Neural cell (in vitro differentiated cells): ENCODE measurements at regions not wholly inside any gene's neighbourhood (a gene's known extent, or its start where the extent isn't known, plus 50 kb on each side); places are given as distances from the start of the nearest gene placed in this dataset.

Source experiments
- H2AFZ ChIP-seq: fragments of 200-600, 300-800 bp; sonication (generic), shearing (Covaris generic); 2 replicates; pipeline ENCODE4 v1.6.0; 2014; ENCODE audit warnings: low read depth, mild to moderate bottlenecking, antibody characterized with exemption, low read length, moderate library complexity
- H3F3A ChIP-seq: fragments of 200-600 bp; shearing (Covaris generic); 2 replicates; pipeline ENCODE4 v1.6.1; 2016; ENCODE audit warnings: mild to moderate bottlenecking, moderate library complexity, mixed read lengths, antibody characterized with exemption, low read length; ENCODE audit not compliant: insufficient read depth, poor library complexity, severe bottlenecking
- H3K27ac ChIP-seq: fragments of 200-600, 300-800 bp; sonication (generic), shearing (Covaris generic); 2 replicates; pipeline ENCODE4 v1.5.1; 2014; ENCODE audit warnings: mild to moderate bottlenecking, low read length, moderate library complexity
- H3K27me3 ChIP-seq: fragments of 300-800, 200-600 bp; sonication (generic), shearing (Covaris generic); 2 replicates; pipeline ENCODE4 v1.6.0; 2014; ENCODE audit warnings: mild to moderate bottlenecking, low read depth, low read length, moderate library complexity; ENCODE audit not compliant: insufficient read depth
- H3K36me3 ChIP-seq: fragments of 300-800, 200-600 bp; sonication (generic), shearing (Covaris generic); 2 replicates; pipeline ENCODE4 v1.5.1; 2014; ENCODE audit warnings: mild to moderate bottlenecking, antibody characterized with exemption, low read length, moderate library complexity; ENCODE audit not compliant: insufficient read depth
- H3K4me2 ChIP-seq: fragments of 300-800, 200-600 bp; sonication (generic), shearing (Covaris generic); 2 replicates; pipeline ENCODE4 v1.6.0; 2014; ENCODE audit warnings: mild to moderate bottlenecking, low read length
- H3K4me3 ChIP-seq: fragments of 300-800, 200-600 bp; sonication (generic), shearing (Covaris generic); 2 replicates; pipeline ENCODE4 v1.5.1; 2014; ENCODE audit warnings: mild to moderate bottlenecking, low read length, moderate library complexity
- H3K79me2 ChIP-seq: fragments of 200-600 bp; shearing (Covaris generic); replicated peaks from 2 replicates; pipeline ENCODE4 v1.6.0; 2014; ENCODE audit warnings: mild to moderate bottlenecking, low read length, moderate library complexity; ENCODE audit not compliant: insufficient read depth
- H3K9ac ChIP-seq: fragments of 300-800, 200-600 bp; sonication (generic), shearing (Covaris generic); 2 replicates; pipeline ENCODE4 v1.6.1; 2016; ENCODE audit warnings: mild to moderate bottlenecking, low read length, mixed read lengths
- H3K9me2 ChIP-seq: fragments of 200-600 bp; shearing (Covaris generic); 2 replicates; pipeline ENCODE4 v1.6.1; 2016; ENCODE audit warnings: mild to moderate bottlenecking, low read length, mixed read lengths; ENCODE audit not compliant: insufficient read depth
- H3K9me3 ChIP-seq: fragments of 200-600, 300-800 bp; sonication (generic), shearing (Covaris generic); 2 replicates; pipeline ENCODE4 v1.6.1; 2016; ENCODE audit warnings: mild to moderate bottlenecking, mixed run types, low read length, moderate library complexity, mixed read lengths
- H4K20me1 ChIP-seq: fragments of 200-600 bp; shearing (Covaris generic); 2 replicates; pipeline ENCODE4 v1.6.1; 2016; ENCODE audit warnings: mild to moderate bottlenecking, mixed run types; ENCODE audit not compliant: insufficient read depth
- CTCF ChIP-seq: fragments of 450-650 bp; IDR thresholded peaks from 2 replicates; pipeline ENCODE4 v1.5.1; 2014; ENCODE audit warnings: antibody characterized with exemption, mild to moderate bottlenecking, moderate library complexity; ENCODE audit not compliant: poor library complexity, severe bottlenecking
- EP300 ChIP-seq: fragments of 450-650 bp; conservative IDR thresholded peaks from 2 replicates; pipeline ENCODE4 v1.6.1; 2014; ENCODE audit warnings: antibody characterized with exemption, mild to moderate bottlenecking, moderate library complexity; ENCODE audit not compliant: poor library complexity, severe bottlenecking
- EZH2 ChIP-seq: fragments of 200-600, 300-800 bp; shearing (Covaris generic), sonication (generic); IDR thresholded peaks from 2 replicates; pipeline ENCODE4 v1.6.1; 2014; ENCODE audit warnings: antibody characterized with exemption, low read length, borderline replicate concordance, mild to moderate bottlenecking; ENCODE audit not compliant: insufficient read depth, poor library complexity, severe bottlenecking
- MXI1 ChIP-seq: fragments of 450-650 bp; conservative IDR thresholded peaks from 2 replicates; pipeline ENCODE4 v1.6.1; 2014; ENCODE audit warnings: antibody characterized with exemption, mild to moderate bottlenecking; ENCODE audit not compliant: poor library complexity, severe bottlenecking
- POLR2AphosphoS5 ChIP-seq: IDR thresholded peaks from 2 replicates; pipeline ENCODE4 v1.6.1; 2012
- RAD21 ChIP-seq: fragments of 450-650 bp; conservative IDR thresholded peaks from 2 replicates; pipeline ENCODE4 v1.6.1; 2014; ENCODE audit warnings: antibody characterized with exemption, mild to moderate bottlenecking, moderate library complexity
- REST ChIP-seq: IDR thresholded peaks from 2 replicates; pipeline ENCODE4 v1.6.1; 2012; ENCODE audit warnings: borderline replicate concordance
- SMC3 ChIP-seq: fragments of 450-650 bp; conservative IDR thresholded peaks from 2 replicates; pipeline ENCODE4 v1.6.1; 2014; ENCODE audit warnings: antibody characterized with exemption, mild to moderate bottlenecking, moderate library complexity; ENCODE audit not compliant: poor library complexity
- TAF1 ChIP-seq: IDR thresholded peaks from 2 replicates; pipeline ENCODE4 v1.6.1; 2012; ENCODE audit warnings: low read depth

- H3K36me3 ChIP-seq: no peaks in the 10 kb centered on the region
- no peak overlapping the region for H3K27ac ChIP-seq
- no peak overlapping the region for H3K4me3 ChIP-seq
- no peak overlapping the region for H2AFZ ChIP-seq
- no peaks in the 10 kb centered on the region for H3F3A ChIP-seq
- TF ChIP-seq EZH2 (no peak), POLR2AphosphoS5 (no peak), MXI1 (no peak), CTCF (no peak), EP300 (no peak), REST (no peak), TAF1 (no peak), RAD21 (no peak), SMC3 (no peak)
- no peaks in the 10 kb centered on the region for H3K9me2 ChIP-seq
- no peaks in the 10 kb centered on the region for H3K79me2 ChIP-seq
- H4K20me1 ChIP-seq: no peaks in the 10 kb centered on the region
- H3K9ac ChIP-seq: no peak overlapping the region
- no peaks in the 10 kb centered on the region for H3K27me3 ChIP-seq
- H3K9me3 ChIP-seq: no peaks in the 10 kb centered on the region
- no peak overlapping the region for H3K4me2 ChIP-seq
These were observed 51.6 kb upstream of the BLTP1 start for GRCh38 chr4:122100508-122100907.

GRCh38 chr4:122099896-122100295 lies 52.2 kb upstream of the BLTP1 start:
- no peaks in the 10 kb centered on the region for H3F3A ChIP-seq
- H2AFZ ChIP-seq: no peak overlapping the region
- H3K79me2 ChIP-seq: no peaks in the 10 kb centered on the region
- H3K36me3 ChIP-seq: no peaks in the 10 kb centered on the region
- no peak overlapping the region for H3K4me2 ChIP-seq
- no peak overlapping the region for H3K4me3 ChIP-seq
- no peaks in the 10 kb centered on the region for H3K27me3 ChIP-seq
- no peaks in the 10 kb centered on the region for H3K9me3 ChIP-seq
- no peaks in the 10 kb centered on the region for H4K20me1 ChIP-seq
- H3K9me2 ChIP-seq: no peaks in the 10 kb centered on the region
- no peak for TF ChIP-seq TAF1
- no peak for TF ChIP-seq EZH2
- no peak for TF ChIP-seq EP300
- no peak for TF ChIP-seq SMC3
- TF ChIP-seq POLR2AphosphoS5: no peak
- no peak for TF ChIP-seq REST
- TF ChIP-seq MXI1: no peak
- TF ChIP-seq RAD21: no peak
- TF ChIP-seq CTCF: no peak
- H3K9ac ChIP-seq: no peak overlapping the region
- no peak overlapping the region for H3K27ac ChIP-seq
